ENCODE measurements at regions not wholly inside any gene's neighbourhood (a gene's known extent, or its start where the extent isn't known, plus 50 kb on each side); places are given as distances from the start of the nearest gene placed in this dataset.

GRCh38 chr17:79503126-79503839 lies 107.6 kb downstream of the RBFOX3 start:
- DNase-seq (ENCODE audit: low read depth in 2 of 2), result no peak

GRCh38 chr17:79501910-79502309 lies 108.9 kb downstream of the RBFOX3 start:
- DNase-seq (ENCODE audit: low read depth in 2 of 2), result no peak

- no peak for DNase-seq (ENCODE audit: low read depth in 2 of 2)
Measured at GRCh38 chr17:79500745-79501618, 109.9 kb downstream of the RBFOX3 start.

- DNase-seq (ENCODE audit: low read depth in 2 of 2), result no peak
Measured at GRCh38 chr17:79498854-79499253, 112.0 kb downstream of the RBFOX3 start.

GRCh38 chr17:79497777-79498348 lies 113.0 kb downstream of the RBFOX3 start:
- no peak for DNase-seq (ENCODE audit: low read depth in 2 of 2)

GRCh38 chr17:79496422-79497005 lies 114.3 kb downstream of the RBFOX3 start:
- DNase-seq (ENCODE audit: low read depth in 2 of 2), result no peak

- DNase-seq (ENCODE audit: low read depth in 2 of 2), result no peak
Measured at GRCh38 chr17:79495665-79496064, 115.2 kb downstream of the RBFOX3 start.

GRCh38 chr17:79491006-79491405 lies 119.8 kb downstream of the RBFOX3 start:
- DNase-seq (ENCODE audit: low read depth in 2 of 2), result no peak

GRCh38 chr17:79490530-79490929 lies 120.3 kb downstream of the RBFOX3 start:
- no peak for DNase-seq (ENCODE audit: low read depth in 2 of 2)

GRCh38 chr17:79487149-79487548 lies 123.7 kb downstream of the RBFOX3 start:
- no peak for DNase-seq (ENCODE audit: low read depth in 2 of 2)

GRCh38 chr17:79485991-79486390 lies 124.9 kb downstream of the RBFOX3 start:
- no peak for DNase-seq (ENCODE audit: low read depth in 2 of 2)

GRCh38 chr17:79485419-79485985 lies 125.3 kb downstream of the RBFOX3 start:
- DNase-seq (ENCODE audit: low read depth in 2 of 2), result no peak

- no peak for DNase-seq (ENCODE audit: low read depth in 2 of 2)
Measured at GRCh38 chr17:79484600-79485418, 126.0 kb downstream of the RBFOX3 start.

GRCh38 chr17:79483842-79484241 lies 127.0 kb downstream of the RBFOX3 start:
- DNase-seq (ENCODE audit: low read depth in 2 of 2), result no peak

GRCh38 chr17:79482727-79483521 lies 127.9 kb downstream of the RBFOX3 start:
- no peak for DNase-seq (ENCODE audit: low read depth in 2 of 2)

GRCh38 chr17:79479876-79480275 lies 131.0 kb downstream of the RBFOX3 start:
- DNase-seq (ENCODE audit: low read depth in 2 of 2), result no peak

GRCh38 chr17:79478841-79479240 lies 132.0 kb downstream of the RBFOX3 start:
- no peak for DNase-seq (ENCODE audit: low read depth in 2 of 2)

GRCh38 chr17:79478051-79478461 lies 132.8 kb downstream of the RBFOX3 start:
- DNase-seq (ENCODE audit: low read depth in 2 of 2), result no peak

GRCh38 chr17:79476074-79476652 lies 134.7 kb downstream of the RBFOX3 start:
- DNase-seq (ENCODE audit: low read depth in 2 of 2), result no peak
